G401 (cell line): ENCODE measurements at regions not wholly inside any gene's neighbourhood (a gene's known extent, or its start where the extent isn't known, plus 50 kb on each side); places are given as distances from the start of the nearest gene placed in this dataset.
"Not testable (repeated sequence)": the region's sequence is repeated elsewhere in the genome, so short reads cannot be mapped to it uniquely, and the experiment has no call there.

ENCODE experiments used
- DNase-seq: peaks from one replicate; pipeline ENCODE4 v3.0.0-alpha.2; 2015; ENCODE audit warnings: low spot score
- in situ Hi-C: cut with HindIII; loops from 2 replicates; pipeline ENCODE4 v1.10.0; 2016; ENCODE audit warnings: low sequenced_read_pairs, mixed read lengths

GRCh38 chr6:112450663-112451062, 103.5 kb downstream of the RFPL4B start:
- no peak for DNase-seq
- in situ Hi-C loops: no loop called here

GRCh38 chr6:112457886-112458285, 110.8 kb downstream of the RFPL4B start:
- DNase-seq: no peak

DNA sequence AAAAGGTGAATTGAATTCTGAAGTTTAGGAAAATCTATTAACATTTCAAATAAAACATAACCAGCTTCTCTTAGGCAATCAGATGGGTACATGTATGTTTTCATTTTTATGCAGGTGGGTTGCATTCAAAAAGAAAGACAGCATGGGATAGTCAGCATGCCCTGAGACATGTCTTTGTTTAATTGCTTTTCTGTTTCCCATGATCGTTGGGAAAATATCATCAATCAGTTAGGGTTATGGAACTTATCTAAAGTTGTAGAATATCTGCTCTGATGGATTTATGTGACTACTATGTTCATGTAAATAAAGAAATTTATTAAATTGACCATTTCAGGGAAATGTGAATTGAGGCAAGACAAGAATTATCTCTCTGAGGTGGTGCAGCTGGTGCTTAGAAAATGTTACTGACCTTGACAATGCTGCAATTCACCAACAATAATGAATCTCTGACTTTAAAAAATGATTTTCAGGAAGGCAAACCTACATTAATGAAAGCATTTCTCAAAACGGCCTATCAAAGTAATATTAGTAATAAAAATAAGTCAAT, 112.7 kb downstream of the RFPL4B start:
- in situ Hi-C loops: no loop called here
- DNase-seq: no peak

More at GRCh38 chr6:112457886-112458285, 110.8 kb downstream of the RFPL4B start:
- in situ Hi-C loops: no loop called here

GRCh38 chr6:112464901-112465665, 118.0 kb downstream of the RFPL4B start:
- no peak for DNase-seq

DNA sequence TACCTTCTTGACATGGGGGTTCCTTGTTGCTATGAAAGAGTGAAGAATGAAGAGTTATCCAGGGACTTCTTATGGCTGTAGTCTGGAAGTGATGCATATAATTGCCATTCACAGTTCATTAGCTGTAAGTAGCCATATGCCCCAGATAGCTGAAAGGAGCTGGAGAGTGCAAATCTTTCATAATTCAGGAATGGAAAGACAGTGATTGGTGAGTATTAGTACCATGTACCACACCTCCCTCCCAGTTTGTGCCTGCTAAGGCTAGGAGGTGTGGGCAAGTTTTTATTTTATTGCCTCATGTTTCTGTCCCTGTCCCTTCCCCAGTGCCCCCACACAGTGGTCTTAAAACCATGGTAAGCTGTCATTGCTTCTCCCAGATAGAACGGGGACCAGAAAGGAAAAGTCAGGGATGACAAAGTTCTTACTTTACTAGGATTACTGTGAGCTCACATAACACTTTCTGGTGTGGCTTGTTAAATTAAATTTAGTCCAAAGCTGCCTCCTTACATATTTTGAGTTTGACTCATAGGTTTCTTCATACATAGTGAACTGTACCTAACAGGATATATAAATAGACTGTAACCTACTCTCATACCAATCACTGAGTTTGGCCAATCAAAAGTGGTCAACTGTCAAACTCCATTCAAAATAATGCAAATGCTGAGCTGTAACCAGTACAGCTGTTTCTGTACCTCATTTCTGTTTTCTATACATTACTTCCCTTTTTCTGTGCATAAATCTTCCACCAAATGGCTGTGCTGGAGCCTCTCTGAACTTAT, 119.4 kb downstream of the RFPL4B start:
- in situ Hi-C loops: no loop called here
- DNase-seq: no peak

More at GRCh38 chr6:112464901-112465665, 118.0 kb downstream of the RFPL4B start:
- in situ Hi-C loops: no loop called here

- DNase-seq: no peak
- in situ Hi-C loops: no loop called here
Observed at GRCh38 chr6:112468359-112468758, 121.2 kb downstream of the RFPL4B start.

GRCh38 chr6:112469306-112469705, 122.2 kb downstream of the RFPL4B start:
- in situ Hi-C loops: no loop called here
- no peak for DNase-seq

GRCh38 chr6:112470376-112470775, 123.2 kb downstream of the RFPL4B start:
- no peak for DNase-seq
- in situ Hi-C loops: no loop called here

- DNase-seq: no peak
- in situ Hi-C loops: no loop called here
Observed at GRCh38 chr6:112470950-112471349, 123.8 kb downstream of the RFPL4B start.

DNA sequence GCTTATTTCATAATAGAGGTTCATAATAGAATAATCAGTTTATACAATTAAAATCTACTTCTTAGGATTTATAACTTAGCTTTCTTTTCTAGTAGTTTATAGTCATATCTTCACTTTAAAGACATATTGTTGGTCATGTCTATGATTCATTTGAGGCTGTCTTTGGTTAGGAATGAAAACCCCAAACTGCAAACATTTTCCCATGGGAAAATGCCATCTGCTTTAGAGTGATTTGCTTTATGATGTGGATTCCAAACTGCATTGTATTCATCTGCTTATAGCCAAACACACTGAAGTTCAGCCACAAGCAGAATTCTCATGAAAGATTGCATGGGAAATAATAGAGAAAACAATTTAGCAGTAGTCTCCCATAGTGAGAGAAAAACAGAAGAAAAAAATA, 128.0 kb downstream of the RFPL4B start:
- in situ Hi-C loops: no loop called here
- no peak for DNase-seq

- in situ Hi-C loops: no loop called here
- DNase-seq: no peak
Observed at GRCh38 chr6:112477125-112477524, 130.0 kb downstream of the RFPL4B start.

GRCh38 chr6:112478036-112478435, 130.9 kb downstream of the RFPL4B start:
- in situ Hi-C loops: no loop called here
- DNase-seq: no peak

DNA sequence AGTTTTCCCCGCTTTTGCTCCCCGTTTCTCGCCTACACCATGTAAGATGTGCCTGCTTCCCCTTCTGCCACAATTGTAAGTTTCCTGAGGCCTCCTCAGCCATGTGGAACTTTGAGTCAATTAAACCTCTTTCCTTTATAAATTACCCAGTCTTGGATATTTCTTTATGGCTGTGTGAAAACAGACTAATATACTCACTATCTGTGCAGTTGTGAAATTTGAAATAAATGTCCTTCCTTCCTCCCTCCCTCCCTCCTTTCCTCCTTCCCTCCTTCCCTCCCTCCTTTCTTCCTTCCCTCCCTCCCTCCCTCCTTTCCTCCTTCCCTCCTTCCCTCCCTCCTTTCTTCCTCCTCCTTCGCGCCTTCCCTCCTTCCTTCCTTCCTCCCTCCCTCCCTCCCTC, 132.8 kb downstream of the RFPL4B start:
- DNase-seq, in situ Hi-C loops: not testable (repeated sequence)

- no peak for DNase-seq
- in situ Hi-C loops: no loop called here
Observed at GRCh38 chr6:112480553-112480952, 133.4 kb downstream of the RFPL4B start.

- in situ Hi-C loops: no loop called here
Observed at GRCh38 chr6:112481211-112481610, 134.1 kb downstream of the RFPL4B start.

GRCh38 chr6:112482373-112482772, 135.2 kb downstream of the RFPL4B start:
- in situ Hi-C loops: no loop called here
- DNase-seq: no peak

More at GRCh38 chr6:112481211-112481610, 134.1 kb downstream of the RFPL4B start:
- no peak for DNase-seq

DNA sequence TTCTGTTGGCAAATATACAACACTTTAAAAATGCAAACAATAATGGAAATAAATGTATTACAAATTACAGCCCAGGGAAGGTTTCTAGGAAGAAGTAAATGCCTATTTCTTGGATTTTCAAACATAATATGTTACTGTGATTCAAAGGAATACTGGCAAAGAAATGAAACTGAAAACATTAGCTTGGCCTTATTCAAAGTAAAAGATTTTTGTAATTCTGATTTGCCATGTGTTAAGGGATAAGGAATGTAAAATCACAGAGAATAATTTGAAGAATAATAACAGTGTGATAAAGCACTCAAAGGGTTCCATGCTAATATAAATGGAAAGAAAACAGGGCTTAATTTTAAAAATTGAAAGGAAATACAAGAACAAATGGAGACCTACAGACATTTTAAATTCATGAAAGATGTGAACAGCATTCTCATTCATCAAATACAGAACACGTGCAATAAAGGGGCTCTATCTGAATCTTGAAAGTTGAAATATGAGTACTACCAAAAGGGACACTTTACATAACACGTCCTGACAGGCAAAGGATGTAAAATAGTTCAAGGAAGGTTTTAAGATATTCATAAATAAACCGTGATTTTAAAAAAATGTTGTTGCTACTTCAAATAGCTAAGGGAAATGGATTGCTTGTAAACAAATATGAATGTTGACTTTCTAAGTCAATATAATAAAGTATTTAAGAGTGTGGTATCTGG, 138.1 kb downstream of the RFPL4B start:
- DNase-seq: no peak
- in situ Hi-C loops: no loop called here

- in situ Hi-C loops: no loop called here
- DNase-seq: no peak
Observed at GRCh38 chr6:112485827-112486212, 138.7 kb downstream of the RFPL4B start.

GRCh38 chr6:112486454-112486853, 139.3 kb downstream of the RFPL4B start:
- no peak for DNase-seq

DNA sequence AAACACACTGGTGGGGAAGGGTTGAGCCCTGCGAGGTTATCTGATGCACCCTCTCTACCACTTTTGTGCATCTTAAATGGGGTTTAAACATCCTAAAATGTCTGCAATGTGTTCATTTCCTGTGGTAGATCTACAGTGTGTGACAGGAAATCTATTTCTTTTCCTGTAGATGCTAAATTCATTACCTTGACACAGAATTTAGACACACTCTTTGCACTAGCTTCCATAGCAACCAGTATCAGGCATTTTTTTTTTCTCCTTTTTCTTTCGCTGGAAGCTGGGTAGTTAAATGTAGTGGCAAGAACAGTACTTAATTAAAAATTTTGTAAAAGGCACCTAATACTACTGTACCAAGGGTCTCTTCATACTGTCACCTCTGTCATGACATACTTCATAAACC, 141.1 kb downstream of the RFPL4B start:
- in situ Hi-C loops: no loop called here
- no peak for DNase-seq

More at GRCh38 chr6:112486454-112486853, 139.3 kb downstream of the RFPL4B start:
- in situ Hi-C loops: no loop called here
